ENCODE measurements at regions not wholly inside any gene's neighbourhood (a gene's known extent, or its start where the extent isn't known, plus 50 kb on each side); places are given as distances from the start of the nearest gene placed in this dataset.

GRCh38 chr7:25772802-25773201 lies 379.2 kb upstream of the NFE2L3 start:
- Histone ChIP-seq H3K36me3 (ENCODE audit: insufficient read depth, low read length) (no peaks in the 10 kb centered on the region), H3K4me3 (ENCODE audit: low read length) (no peak overlapping the region), H3K4me1 (ENCODE audit: insufficient read depth, low read length) (no peaks in the 10 kb centered on the region), H3K9me3 (ENCODE audit: control insufficient read depth in 1 of 2, insufficient read depth in 1 of 2, low read length in 2 of 2) (no peaks in the 10 kb centered on the region), H3K27me3 (ENCODE audit: control insufficient read depth in 1 of 2, insufficient read depth in 2 of 2, low read length in 2 of 2) (peaks cover 0 to 7% of the 10 kb centered on the region in 2 experiments), H3K27ac (ENCODE audit: low read depth in 1 of 2, low read length in 2 of 2) (no peak overlapping the region)
- intact Hi-C loops (cut with DNase I, micrococcal nuclease), result no loop called here
- Mint-ChIP-seq H3K4me3 (no peak overlapping the region), H3K36me3 (ENCODE audit: low read depth) (no peaks in the 10 kb centered on the region), H3K27me3 (peaks cover 12% of the 10 kb centered on the region), H3K27ac (no peak overlapping the region), H3K9me3 (no peaks in the 10 kb centered on the region), H3K4me1 (ENCODE audit: low read depth) (no peaks in the 10 kb centered on the region)
- ChIA-PET POLR2A (no interaction called here), CTCF (no interaction called here)
- ATAC-seq (ENCODE audit: poor library complexity), result no peak
- no peak for DNase-seq
- TF ChIP-seq CTCF (IDR thresholded peaks at IDR 0.05), result no peak

GRCh38 chr7:25774675-25775074 lies 377.3 kb upstream of the NFE2L3 start:
- peaks cover 9% of the 10 kb centered on the region for H3K27me3 Mint-ChIP-seq
- Histone ChIP-seq H3K4me1 (ENCODE audit: insufficient read depth, low read length) (no peaks in the 10 kb centered on the region), H3K27me3 (ENCODE audit: control insufficient read depth in 1 of 2, insufficient read depth in 2 of 2, low read length in 2 of 2) (peaks cover 0 to 7% of the 10 kb centered on the region in 2 experiments), H3K4me3 (ENCODE audit: low read length) (no peak overlapping the region), H3K9me3 (ENCODE audit: control insufficient read depth in 1 of 2, insufficient read depth in 1 of 2, low read length in 2 of 2) (no peaks in the 10 kb centered on the region), H3K27ac (ENCODE audit: low read depth in 1 of 2, low read length in 2 of 2) (no peak overlapping the region), H3K36me3 (ENCODE audit: insufficient read depth, low read length) (no peaks in the 10 kb centered on the region)
- intact Hi-C loops (cut with DNase I, micrococcal nuclease), result no loop called here
- no peaks in the 10 kb centered on the region for H3K4me1 Mint-ChIP-seq (ENCODE audit: low read depth)
- no peaks in the 10 kb centered on the region for H3K9me3 Mint-ChIP-seq
- TF ChIP-seq CTCF (IDR thresholded peaks at IDR 0.05), result no peak
- H3K36me3 Mint-ChIP-seq (ENCODE audit: low read depth), result no peaks in the 10 kb centered on the region
- H3K4me3 Mint-ChIP-seq, result no peak overlapping the region
- H3K27ac Mint-ChIP-seq, result no peak overlapping the region
- DNase-seq (no peak), ATAC-seq (ENCODE audit: poor library complexity) (no peak)
- ChIA-PET POLR2A (no interaction called here), CTCF (interaction anchor here (0.9 kb wide), 1 partner anchor 16 kb away, joined by 3 read pairs; no protein-coding TSS in a partner anchor)

- Histone ChIP-seq H3K27ac (ENCODE audit: low read depth in 1 of 2, low read length in 2 of 2) (no peak overlapping the region), H3K36me3 (ENCODE audit: insufficient read depth, low read length) (no peaks in the 10 kb centered on the region), H3K4me3 (ENCODE audit: low read length) (no peak overlapping the region), H3K9me3 (ENCODE audit: control insufficient read depth in 1 of 2, insufficient read depth in 1 of 2, low read length in 2 of 2) (no peaks in the 10 kb centered on the region), H3K4me1 (ENCODE audit: insufficient read depth, low read length) (no peaks in the 10 kb centered on the region), H3K27me3 (ENCODE audit: control insufficient read depth in 1 of 2, insufficient read depth in 2 of 2, low read length in 2 of 2) (peaks cover 0 to under 1% of the 10 kb centered on the region in 2 experiments)
- intact Hi-C loops (cut with DNase I, micrococcal nuclease), result no loop called here
- Mint-ChIP-seq H3K4me1 (ENCODE audit: low read depth) (no peaks in the 10 kb centered on the region), H3K4me3 (no peak overlapping the region), H3K27ac (no peak overlapping the region), H3K9me3 (no peaks in the 10 kb centered on the region), H3K36me3 (ENCODE audit: low read depth) (no peaks in the 10 kb centered on the region), H3K27me3 (peaks cover 9% of the 10 kb centered on the region)
- DNase-seq, result no peak
- POLR2A ChIA-PET, result no interaction called here
- TF ChIP-seq CTCF (IDR thresholded peaks at IDR 0.05), result no peak
- no peak for ATAC-seq (ENCODE audit: poor library complexity)
- CTCF ChIA-PET, result no interaction called here
Measured at GRCh38 chr7:25775570-25775969, 376.4 kb upstream of the NFE2L3 start.
